HCT116 (cell line): ENCODE measurements at regions not wholly inside any gene's neighbourhood (a gene's known extent, or its start where the extent isn't known, plus 50 kb on each side); places are given as distances from the start of the nearest gene placed in this dataset.
"Not testable (repeated sequence)": the region's sequence is repeated elsewhere in the genome, so short reads cannot be mapped to it uniquely, and the experiment has no call there.

ENCODE experiments used
- EZH2 ChIP-seq: fragments of 200-600 bp; sonication (generic); IDR thresholded peaks from 2 replicates; pipeline ENCODE4 v1.6.1; 2017; ENCODE audit warnings: antibody characterized with exemption, mixed run types
- POLR2A ChIP-seq: IDR thresholded peaks from 2 replicates; pipeline ENCODE4 v1.7.0; 2011; ENCODE audit warnings: borderline replicate concordance; ENCODE audit not compliant: insufficient read depth, insufficient read length; ENCODE audit errors: extremely low read depth
- POLR2AphosphoS5 ChIP-seq: IDR thresholded peaks from 2 replicates; pipeline ENCODE4 v1.6.1; 2011; ENCODE audit warnings: mild to moderate bottlenecking, low read depth, low read length, moderate library complexity
- YY1 ChIP-seq: IDR thresholded peaks from 2 replicates; pipeline ENCODE4 v1.6.1; 2011; ENCODE audit warnings: low read length, low read depth, moderate library complexity, mild to moderate bottlenecking; ENCODE audit not compliant: insufficient replicate concordance; ENCODE audit errors: extremely low read depth

- TF ChIP-seq POLR2A, POLR2AphosphoS5, YY1, EZH2: not testable (repeated sequence)
Measured at GRCh38 chr10:47680848-47681637, 82.3 kb downstream of the SYT15B start.
